Peyer's patch (tissue), 4 donors: ENCODE measurements at regions not wholly inside any gene's neighbourhood (a gene's known extent, or its start where the extent isn't known, plus 50 kb on each side); places are given as distances from the start of the nearest gene placed in this dataset.

Experiments used
- CTCF ChIP-seq, 6 experiments: fragments of 450-650 bp in 4 of 6; fragments of 200-600 bp in 2 of 6; sonication (generic) in 1 of 6; IDR thresholded peaks; one replicate each; pipeline ENCODE4 v1.5.1; 2017 to 2019; ENCODE audit warnings: antibody characterized with exemption in 6 of 6, mild to moderate bottlenecking in 3 of 6, moderate library complexity in 1 of 6
- POLR2A ChIP-seq, 2 donors: fragments of 450-650 bp; IDR thresholded peaks; one replicate each; pipeline ENCODE4 v1.5.1; 2017; ENCODE audit warnings: antibody characterized with exemption in 2 of 2, mild to moderate bottlenecking in 2 of 2, moderate library complexity in 2 of 2

GRCh38 chr3:4063916-4064574, 239.1 kb upstream of the SETMAR start:
- TF ChIP-seq CTCF (IDR thresholded peaks at IDR 0.05): no peak
- no peak for TF ChIP-seq POLR2A (IDR thresholded peaks at IDR 0.05)
